Bronchial epithelial cell (primary cell): ENCODE measurements at regions not wholly inside any gene's neighbourhood (a gene's known extent, or its start where the extent isn't known, plus 50 kb on each side); places are given as distances from the start of the nearest gene placed in this dataset.

Experiments
- DNase-seq: peaks from one replicate; pipeline ENCODE4 v3.0.0-alpha.2; 2010; ENCODE audit warnings: low read depth
- FAIRE-seq: peaks from 2 replicates; lab custom pipeline; 2011; peaks lifted over from hg19 to GRCh38; lab: Jason Lieb, UNC
- H3K27me3 ChIP-seq: 2 replicates; pipeline ENCODE4 v1.5.1; 2011; ENCODE audit warnings: low read length; ENCODE audit not compliant: control insufficient read depth, insufficient read depth
- H3K36me3 ChIP-seq: 2 replicates; pipeline ENCODE4 v1.5.1; 2011; ENCODE audit warnings: low read length; ENCODE audit not compliant: control insufficient read depth, insufficient read depth
- H3K4me3 ChIP-seq: 2 replicates; pipeline ENCODE4 v1.5.1; 2011; ENCODE audit warnings: mild to moderate bottlenecking, low read depth, low read length, control low read depth
- TF ChIP-seq, protein P1 (sequence below): IDR thresholded peaks from 2 replicates; pipeline ENCODE4 v1.5.1; 2011; ENCODE audit warnings: mild to moderate bottlenecking, moderate library complexity, low read length, control low read depth, inconsistent platforms; ENCODE audit not compliant: insufficient read depth, severe bottlenecking

DNA sequence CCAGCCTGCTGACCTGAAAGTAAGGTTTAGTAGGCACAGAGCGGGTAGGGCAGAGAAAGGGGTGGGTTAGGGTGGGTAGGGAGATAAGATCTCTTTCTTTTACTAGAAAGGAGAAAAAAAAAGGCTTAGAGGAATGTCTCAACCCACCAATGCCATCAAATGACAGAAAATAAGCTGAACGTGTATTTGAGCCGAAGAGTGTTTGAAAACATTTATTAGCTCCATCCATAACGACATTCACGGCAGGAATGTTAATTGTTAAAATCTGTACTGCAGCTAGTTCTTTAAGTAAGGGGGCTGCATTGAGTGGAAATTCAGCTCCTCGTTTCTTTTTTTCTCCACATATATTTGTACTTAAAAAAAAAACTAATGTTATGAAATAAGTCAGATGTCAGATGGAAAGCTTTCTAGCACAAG lies 63.7 kb upstream of the ARID5B start:
- Histone ChIP-seq H3K4me3 (no peak overlapping the region), H3K36me3 (no peaks in the 10 kb centered on the region), H3K27me3 (no peaks in the 10 kb centered on the region)
- DNase-seq (no peak), FAIRE-seq (no peak)
- TF ChIP-seq, protein P1, sequence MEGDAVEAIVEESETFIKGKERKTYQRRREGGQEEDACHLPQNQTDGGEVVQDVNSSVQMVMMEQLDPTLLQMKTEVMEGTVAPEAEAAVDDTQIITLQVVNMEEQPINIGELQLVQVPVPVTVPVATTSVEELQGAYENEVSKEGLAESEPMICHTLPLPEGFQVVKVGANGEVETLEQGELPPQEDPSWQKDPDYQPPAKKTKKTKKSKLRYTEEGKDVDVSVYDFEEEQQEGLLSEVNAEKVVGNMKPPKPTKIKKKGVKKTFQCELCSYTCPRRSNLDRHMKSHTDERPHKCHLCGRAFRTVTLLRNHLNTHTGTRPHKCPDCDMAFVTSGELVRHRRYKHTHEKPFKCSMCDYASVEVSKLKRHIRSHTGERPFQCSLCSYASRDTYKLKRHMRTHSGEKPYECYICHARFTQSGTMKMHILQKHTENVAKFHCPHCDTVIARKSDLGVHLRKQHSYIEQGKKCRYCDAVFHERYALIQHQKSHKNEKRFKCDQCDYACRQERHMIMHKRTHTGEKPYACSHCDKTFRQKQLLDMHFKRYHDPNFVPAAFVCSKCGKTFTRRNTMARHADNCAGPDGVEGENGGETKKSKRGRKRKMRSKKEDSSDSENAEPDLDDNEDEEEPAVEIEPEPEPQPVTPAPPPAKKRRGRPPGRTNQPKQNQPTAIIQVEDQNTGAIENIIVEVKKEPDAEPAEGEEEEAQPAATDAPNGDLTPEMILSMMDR: no peak

- Histone ChIP-seq H3K27me3 (no peaks in the 10 kb centered on the region), H3K36me3 (no peaks in the 10 kb centered on the region), H3K4me3 (no peak overlapping the region)
- FAIRE-seq (no peak), DNase-seq (no peak)
- TF ChIP-seq, protein P1: no peak
These were observed 61.6 kb upstream of the ARID5B start for GRCh38 chr10:61839916-61840315.

GRCh38 chr10:61840403-61840802 lies 61.1 kb upstream of the ARID5B start:
- H3K4me3 ChIP-seq: no peak overlapping the region
- no peaks in the 10 kb centered on the region for H3K27me3 ChIP-seq
- no peaks in the 10 kb centered on the region for H3K36me3 ChIP-seq
- FAIRE-seq (no peak), DNase-seq (no peak)
- TF ChIP-seq, protein P1: no peak

DNA sequence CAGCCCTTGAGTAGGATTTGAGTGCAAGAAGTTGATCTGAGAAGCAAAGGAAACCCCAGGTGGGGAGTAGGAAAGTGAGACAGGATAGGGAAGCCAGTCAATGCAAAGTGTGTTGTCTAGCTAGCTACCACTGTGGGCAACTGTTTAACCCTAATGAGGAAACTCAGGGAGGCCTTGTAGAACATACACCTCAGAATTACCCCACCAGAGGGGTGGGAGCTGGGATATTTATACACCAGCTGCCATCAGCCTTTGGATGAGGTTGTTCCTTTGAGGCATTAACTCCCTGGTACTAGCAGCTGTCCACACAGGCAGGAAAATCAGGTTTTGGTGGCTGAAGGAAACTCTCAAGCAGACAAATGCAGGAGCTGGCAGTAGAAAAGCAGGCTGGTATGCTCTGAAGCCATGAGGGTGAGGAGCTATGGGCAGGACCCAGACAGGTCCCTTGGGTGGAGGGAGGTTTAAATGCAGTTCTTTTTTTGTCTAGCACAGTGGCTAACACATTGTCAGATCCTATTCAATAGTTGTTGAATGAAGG lies 60.1 kb upstream of the ARID5B start:
- TF ChIP-seq, protein P1: no peak
- Histone ChIP-seq H3K27me3 (no peaks in the 10 kb centered on the region), H3K4me3 (no peak overlapping the region), H3K36me3 (no peaks in the 10 kb centered on the region)
- FAIRE-seq: no peak
- DNase-seq: no peak

DNA sequence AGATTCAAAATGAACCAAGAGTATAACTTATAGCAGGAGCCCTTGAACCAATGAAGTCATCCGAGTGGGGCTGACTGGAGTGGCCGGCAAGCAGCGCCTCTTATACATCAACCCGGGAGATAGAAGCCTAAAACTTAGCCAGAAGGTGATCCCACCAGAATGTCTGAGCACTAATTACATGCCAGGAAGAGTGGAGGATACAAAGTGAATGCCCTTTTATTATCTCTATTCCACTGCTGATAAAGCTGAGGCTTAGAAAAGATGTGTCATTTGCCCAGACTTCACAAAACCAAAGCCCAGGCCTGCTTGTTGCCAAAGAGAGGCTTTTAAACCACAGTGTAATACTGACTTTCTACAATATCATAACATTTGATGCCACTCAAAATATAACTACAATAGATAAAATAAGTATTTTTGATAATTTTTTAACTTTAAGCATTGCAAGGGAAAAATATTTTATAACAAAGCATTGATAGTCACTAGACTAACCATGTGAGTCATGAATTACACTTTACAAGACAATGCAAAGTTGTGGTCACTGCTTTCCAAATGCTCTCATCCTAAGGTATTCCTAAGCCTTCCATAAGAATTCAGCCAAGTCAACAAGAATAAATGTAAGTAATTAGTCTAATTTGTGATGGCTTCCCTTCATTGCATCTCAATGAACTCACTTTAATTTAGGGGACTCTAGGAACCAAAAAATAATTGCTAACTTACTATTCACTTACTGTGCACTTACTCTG lies 58.6 kb upstream of the ARID5B start:
- no peaks in the 10 kb centered on the region for H3K36me3 ChIP-seq
- DNase-seq (peak; percentile 77), FAIRE-seq (no peak)
- TF ChIP-seq, protein P1: no peak
- H3K27me3 ChIP-seq: no peaks in the 10 kb centered on the region
- H3K4me3 ChIP-seq: no peak overlapping the region
